ENCODE measurements at regions not wholly inside any gene's neighbourhood (a gene's known extent, or its start where the extent isn't known, plus 50 kb on each side); places are given as distances from the start of the nearest gene placed in this dataset.

DNA sequence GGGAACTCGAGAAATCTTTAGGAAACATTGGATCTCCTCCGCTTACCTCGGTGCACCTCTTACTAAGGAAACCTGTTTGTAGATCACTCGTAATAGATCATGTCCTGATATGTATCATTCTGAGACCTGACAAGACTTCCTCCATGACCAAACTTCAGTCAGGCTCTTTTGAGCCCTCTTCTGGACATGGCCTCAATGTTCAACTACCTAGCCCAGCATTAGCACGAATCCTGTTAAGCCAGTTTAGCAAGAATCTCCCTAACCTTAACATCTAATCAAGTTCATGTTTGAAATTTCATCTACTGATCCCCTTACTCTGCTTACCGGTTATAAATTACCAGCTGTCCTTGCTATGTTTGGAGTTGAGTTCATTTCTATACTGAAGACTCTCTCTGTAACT lies 713.9 kb upstream of the USP15 start:
- Histone ChIP-seq H3K9me3 (replicated peaks in 1 of 3) (no peaks in the 10 kb centered on the region), H3K27ac (no peak overlapping the region), H3K27me3 (no peaks in the 10 kb centered on the region), H3K4me3 (no peak overlapping the region), H3K4me1 (replicated peaks in 1 of 2) (no peaks in the 10 kb centered on the region), H3K36me3 (replicated peaks in 1 of 2) (no peaks in the 10 kb centered on the region)
- DNase-seq: no peak
- intact Hi-C loops (cut with DNase I): no loop called here
- TF ChIP-seq, protein P1, sequence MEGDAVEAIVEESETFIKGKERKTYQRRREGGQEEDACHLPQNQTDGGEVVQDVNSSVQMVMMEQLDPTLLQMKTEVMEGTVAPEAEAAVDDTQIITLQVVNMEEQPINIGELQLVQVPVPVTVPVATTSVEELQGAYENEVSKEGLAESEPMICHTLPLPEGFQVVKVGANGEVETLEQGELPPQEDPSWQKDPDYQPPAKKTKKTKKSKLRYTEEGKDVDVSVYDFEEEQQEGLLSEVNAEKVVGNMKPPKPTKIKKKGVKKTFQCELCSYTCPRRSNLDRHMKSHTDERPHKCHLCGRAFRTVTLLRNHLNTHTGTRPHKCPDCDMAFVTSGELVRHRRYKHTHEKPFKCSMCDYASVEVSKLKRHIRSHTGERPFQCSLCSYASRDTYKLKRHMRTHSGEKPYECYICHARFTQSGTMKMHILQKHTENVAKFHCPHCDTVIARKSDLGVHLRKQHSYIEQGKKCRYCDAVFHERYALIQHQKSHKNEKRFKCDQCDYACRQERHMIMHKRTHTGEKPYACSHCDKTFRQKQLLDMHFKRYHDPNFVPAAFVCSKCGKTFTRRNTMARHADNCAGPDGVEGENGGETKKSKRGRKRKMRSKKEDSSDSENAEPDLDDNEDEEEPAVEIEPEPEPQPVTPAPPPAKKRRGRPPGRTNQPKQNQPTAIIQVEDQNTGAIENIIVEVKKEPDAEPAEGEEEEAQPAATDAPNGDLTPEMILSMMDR (IDR thresholded peaks at IDR 0.05): no peak
- TF ChIP-seq POLR2A (IDR thresholded peaks at IDR 0.05): no peak
- 83 to 90% (median 84%) methylated on average over 6 of the region's 6 CpGs for WGBS, 4 donors

DNA sequence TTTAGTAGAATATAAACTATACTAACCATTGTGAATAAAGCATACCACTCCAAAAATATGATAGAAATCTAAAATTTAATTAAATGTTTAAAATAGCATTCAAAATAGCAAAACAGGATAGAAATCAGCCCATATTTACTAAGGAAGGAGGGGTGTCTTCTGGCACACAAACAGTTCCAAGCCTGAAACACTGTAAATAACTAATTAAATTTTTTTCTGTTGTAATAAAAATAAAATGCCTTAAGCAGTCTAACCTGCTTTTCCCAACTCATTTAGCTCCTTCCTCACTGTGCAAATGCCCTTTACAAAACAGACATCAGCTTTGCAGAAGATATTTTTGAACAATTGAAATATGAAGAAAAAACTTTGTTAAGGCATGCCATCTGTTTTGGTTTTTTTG lies 707.1 kb upstream of the USP15 start:
- Histone ChIP-seq H3K27ac (no peak overlapping the region), H3K27me3 (no peaks in the 10 kb centered on the region), H3K36me3 (replicated peaks in 1 of 2) (no peaks in the 10 kb centered on the region), H3K4me1 (replicated peaks in 1 of 2) (no peaks in the 10 kb centered on the region), H3K9me3 (replicated peaks in 1 of 3) (no peaks in the 10 kb centered on the region), H3K4me3 (no peak overlapping the region)
- TF ChIP-seq, protein P1 (IDR thresholded peaks at IDR 0.05): no peak
- no peak for TF ChIP-seq POLR2A (IDR thresholded peaks at IDR 0.05)
- intact Hi-C loops (cut with DNase I): no loop called here
- no peak for DNase-seq

DNA sequence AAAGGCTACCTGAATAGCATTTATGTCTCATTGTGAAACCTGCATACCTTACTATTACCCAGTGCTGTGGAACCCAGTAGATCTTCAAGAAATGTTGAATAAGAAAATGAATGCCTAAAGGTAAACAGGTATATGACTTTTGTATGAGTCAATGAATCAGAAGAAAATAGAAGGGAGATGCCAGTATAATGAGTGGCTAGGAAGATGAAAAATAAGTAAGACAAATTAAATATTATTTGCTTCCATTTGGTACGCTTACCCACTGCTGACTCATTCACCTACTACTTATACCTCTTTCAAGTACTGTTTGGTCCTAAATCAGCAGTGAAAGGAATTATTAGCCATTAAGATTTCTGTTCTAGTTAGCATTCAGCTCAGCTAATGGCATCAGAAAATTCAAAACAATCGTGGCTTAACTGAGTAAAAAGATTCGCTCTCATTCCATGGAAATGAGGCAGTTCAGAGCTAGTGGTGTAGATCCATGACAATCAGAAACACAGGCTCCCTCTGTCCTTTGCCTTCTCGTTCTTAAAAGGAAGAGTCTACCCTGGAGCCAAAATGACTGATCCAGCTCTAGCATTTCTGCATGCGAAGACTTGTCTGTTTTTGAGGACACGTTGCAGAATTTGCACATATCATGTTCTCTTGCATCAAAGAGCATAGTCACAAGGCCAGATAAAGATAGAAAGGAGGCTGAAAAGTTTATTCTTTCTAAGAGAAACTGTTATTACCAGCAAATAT lies 705.8 kb upstream of the USP15 start:
- H3K9me3 ChIP-seq (replicated peaks in 1 of 3): no peaks in the 10 kb centered on the region
- H3K27ac ChIP-seq: no peak overlapping the region
- no peaks in the 10 kb centered on the region for H3K36me3 ChIP-seq (replicated peaks in 1 of 2)
- intact Hi-C loops (cut with DNase I): no loop called here
- no peak for TF ChIP-seq POLR2A (IDR thresholded peaks at IDR 0.05)
- TF ChIP-seq, protein P1 (IDR thresholded peaks at IDR 0.05): no peak
- H3K4me3 ChIP-seq: no peak overlapping the region
- no peaks in the 10 kb centered on the region for H3K27me3 ChIP-seq
- 70 to 74% (median 73%) methylated on average over 6 of the region's 6 CpGs for WGBS, 4 donors
- no peaks in the 10 kb centered on the region for H3K4me1 ChIP-seq (replicated peaks in 1 of 2)
- no peak for DNase-seq

DNA sequence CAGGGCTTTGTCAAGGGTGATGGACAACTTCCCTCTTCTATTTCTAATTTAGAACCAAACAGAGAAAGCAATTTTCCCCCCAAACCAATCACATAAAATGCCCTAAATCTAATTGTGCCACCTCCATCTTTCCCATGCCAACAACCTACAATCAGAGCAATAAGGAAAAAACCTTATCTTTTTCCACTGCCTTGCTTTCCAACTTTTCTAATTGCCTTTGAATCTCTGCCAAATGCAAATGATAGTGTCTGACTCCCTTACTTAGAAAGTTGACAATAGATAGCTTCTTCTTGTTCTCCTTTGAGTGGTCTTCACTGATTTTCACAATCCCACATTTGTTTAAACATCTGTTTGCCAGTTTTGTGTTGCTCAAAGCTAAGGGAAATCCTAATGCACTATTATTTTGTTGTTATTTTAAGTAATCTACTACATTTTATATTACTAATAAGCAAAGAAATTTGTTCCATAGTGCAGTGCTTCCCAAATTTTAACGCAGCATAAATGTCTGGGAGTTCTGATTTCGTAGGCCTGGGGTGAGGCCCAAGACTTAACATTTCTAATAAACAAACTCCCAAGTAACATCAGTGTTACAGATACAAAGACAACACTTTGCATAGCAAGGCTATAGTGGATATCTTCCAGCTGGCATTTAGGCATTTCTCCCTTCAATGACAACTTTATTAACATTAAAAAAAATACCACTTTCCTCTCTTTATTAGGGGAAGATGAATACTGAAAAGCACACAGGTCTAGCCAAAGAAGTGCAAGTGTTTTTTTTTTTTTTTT lies 696.3 kb upstream of the USP15 start:
- Histone ChIP-seq H3K27ac (no peak overlapping the region), H3K27me3 (no peaks in the 10 kb centered on the region), H3K36me3 (replicated peaks in 1 of 2) (no peaks in the 10 kb centered on the region), H3K9me3 (replicated peaks in 1 of 3) (no peaks in the 10 kb centered on the region), H3K4me1 (replicated peaks in 1 of 2) (no peaks in the 10 kb centered on the region), H3K4me3 (no peak overlapping the region)
- WGBS, 4 donors: 73 to 82% (median 74%) methylated on average over 2 of the region's 2 CpGs
- no peak for DNase-seq
- TF ChIP-seq, protein P1 (IDR thresholded peaks at IDR 0.05): no peak
- TF ChIP-seq POLR2A (IDR thresholded peaks at IDR 0.05): no peak
- intact Hi-C loops (cut with DNase I): no loop called here

Data from adrenal gland (tissue), 9 donors.